ENCODE measurements at regions not wholly inside any gene's neighbourhood (a gene's known extent, or its start where the extent isn't known, plus 50 kb on each side); places are given as distances from the start of the nearest gene placed in this dataset.
"Not testable (repeated sequence)": the region's sequence is repeated elsewhere in the genome, so short reads cannot be mapped to it uniquely, and the experiment has no call there.

DNA sequence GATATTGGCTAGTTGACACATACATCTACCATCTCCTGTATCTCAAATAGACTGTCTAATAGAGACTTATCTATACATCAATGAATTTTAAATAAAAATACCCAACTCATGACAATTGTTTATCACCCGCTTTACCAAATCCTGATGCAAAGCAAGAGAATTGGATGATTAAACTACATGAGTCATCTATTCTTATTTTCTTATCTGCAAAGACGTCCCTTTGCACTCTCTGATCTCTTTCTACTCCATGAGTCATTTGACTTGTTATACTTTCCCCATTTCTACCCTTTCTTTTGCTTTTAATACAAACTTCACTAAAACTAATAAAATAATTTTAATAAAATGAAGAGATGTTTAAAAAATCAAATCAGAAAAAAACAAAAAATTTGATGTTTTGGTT, 261.7 kb upstream of the MAP2 start:
- no peak for DNase-seq (ENCODE audit: low read depth)

DNA sequence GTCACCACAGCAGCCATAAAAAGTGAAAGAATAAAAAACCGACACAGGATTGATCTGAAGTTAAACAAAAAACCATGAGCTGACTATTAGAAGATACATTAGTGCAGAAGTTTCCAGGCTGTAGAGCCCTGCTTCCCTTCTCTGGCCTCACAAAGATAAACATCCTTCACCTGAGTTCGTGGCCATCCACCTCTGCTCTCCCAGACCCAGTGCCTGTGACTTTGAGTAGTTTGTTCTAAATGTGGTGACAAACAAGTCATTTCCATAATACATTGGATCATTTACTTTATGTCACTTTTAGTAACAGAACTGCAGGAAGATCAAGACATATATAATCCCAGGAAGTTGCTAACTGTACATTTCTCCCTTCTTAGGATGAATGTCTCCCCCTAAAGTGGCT, 241.9 kb upstream of the MAP2 start:
- DNase-seq (ENCODE audit: low read depth): no peak

DNA sequence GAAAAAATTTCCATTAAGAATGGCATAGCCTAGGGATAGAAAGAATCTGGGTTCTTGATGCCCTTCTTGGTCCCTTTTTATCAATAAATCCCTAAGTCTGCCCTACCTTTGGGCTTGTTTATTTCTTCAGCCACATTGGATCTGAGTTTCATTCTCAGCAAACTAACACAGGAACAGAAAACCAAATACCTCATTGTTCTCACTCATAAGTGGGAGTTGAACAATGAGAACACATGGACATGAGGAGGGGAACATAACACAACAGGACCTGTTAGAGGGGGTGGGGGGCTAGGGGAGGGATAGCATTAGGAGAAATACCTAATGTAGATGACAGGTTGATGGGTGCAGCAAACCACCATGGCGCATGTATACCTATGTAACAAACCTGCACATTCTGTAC, 237.0 kb upstream of the MAP2 start:
- DNase-seq (ENCODE audit: low read depth): not testable (repeated sequence)

DNA sequence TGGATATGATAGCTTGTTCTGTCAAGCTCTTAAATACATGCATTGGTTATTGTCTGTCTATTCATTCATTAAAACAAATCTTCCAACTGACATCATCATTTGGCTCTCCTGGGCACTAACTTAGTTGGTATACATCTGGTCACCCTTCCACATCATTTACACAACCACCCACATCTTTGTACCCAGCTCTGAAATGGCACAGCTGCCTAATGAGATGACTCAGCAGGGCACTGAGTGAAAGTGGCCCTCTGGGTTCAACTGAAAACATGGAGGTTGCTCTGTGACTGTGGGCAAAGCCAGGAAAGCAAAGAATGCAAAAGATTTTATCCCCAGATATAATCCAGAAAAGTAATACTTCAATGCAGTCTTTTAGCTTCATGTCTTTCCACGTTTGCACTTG, 234.0 kb upstream of the MAP2 start:
- no peak for DNase-seq (ENCODE audit: low read depth)

DNA sequence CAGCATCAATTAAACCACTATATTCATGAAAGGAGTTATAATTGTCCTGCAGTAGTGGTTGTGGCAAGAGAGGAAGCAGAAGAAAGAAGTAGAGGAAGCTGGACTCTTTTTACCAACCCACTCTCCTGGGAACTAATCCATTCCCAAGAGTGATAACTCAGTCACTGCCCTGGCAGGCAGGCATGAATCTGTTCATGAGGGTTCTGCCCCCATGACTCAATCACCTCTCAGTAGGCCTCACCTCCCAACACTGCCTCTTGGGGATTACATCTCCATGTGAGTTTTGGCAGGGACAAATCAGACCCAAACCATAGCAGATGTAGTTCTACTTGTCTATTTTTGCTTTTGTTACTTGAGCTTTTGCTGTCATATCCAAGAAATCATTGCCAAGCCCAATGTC, 232.7 kb upstream of the MAP2 start:
- no peak for DNase-seq (ENCODE audit: low read depth)

DNA sequence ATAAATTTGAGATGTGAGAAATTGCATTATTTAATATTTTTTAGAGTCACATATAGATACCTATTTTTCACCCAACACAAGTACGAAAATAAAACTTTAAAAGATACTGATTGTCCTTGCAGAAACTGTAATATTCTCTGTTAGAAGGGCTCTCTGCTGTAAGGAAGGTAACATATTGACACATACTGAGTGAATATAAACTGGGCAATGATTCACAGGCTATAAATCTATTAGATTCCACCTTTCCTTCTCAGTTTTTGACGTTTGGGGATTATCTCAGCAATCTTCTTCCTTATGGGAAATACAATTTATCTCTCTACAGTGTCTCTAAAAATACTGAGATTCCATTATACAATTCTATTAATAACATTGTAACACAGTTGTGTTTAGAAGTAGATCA, 229.1 kb upstream of the MAP2 start:
- no peak for DNase-seq (ENCODE audit: low read depth)

DNA sequence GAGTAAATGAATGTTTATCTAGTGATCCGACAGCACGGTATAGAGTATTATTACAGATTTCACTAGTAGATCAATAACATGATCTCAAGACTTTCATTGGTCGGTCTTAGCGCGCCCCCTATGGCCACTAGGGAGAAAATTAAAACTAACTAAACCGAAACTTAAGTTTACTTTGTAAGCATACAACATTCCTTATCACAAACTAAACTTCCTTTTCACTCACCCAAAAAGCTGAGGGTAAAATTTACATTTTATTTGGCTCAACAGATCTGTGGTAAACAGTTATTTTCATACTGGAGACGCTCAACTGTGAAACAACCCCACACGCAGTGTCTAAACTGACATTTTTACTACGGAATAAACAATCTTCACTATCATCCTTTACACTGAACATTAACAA, 215.6 kb upstream of the MAP2 start:
- peak; percentile 21 for DNase-seq (ENCODE audit: low read depth)

DNA sequence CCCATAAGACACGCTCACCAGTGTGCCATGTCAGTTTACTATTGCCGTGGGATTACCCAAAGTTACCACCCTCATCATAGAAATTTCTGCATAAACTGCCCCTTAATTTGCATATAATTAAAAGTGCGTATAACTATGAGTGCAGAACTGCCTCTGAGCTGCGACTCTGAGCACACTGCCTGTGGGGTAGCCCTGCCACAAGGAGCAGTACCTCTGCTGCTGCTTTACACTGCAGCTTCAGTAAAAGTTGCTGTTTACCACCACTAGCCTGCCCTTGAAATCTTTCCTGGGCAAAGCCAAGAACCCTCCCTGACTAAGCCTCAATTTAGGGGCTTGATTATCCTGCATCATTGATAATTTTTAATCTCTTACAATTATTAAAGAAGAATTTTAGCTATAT, 213.9 kb upstream of the MAP2 start:
- DNase-seq (ENCODE audit: low read depth): no peak

DNA sequence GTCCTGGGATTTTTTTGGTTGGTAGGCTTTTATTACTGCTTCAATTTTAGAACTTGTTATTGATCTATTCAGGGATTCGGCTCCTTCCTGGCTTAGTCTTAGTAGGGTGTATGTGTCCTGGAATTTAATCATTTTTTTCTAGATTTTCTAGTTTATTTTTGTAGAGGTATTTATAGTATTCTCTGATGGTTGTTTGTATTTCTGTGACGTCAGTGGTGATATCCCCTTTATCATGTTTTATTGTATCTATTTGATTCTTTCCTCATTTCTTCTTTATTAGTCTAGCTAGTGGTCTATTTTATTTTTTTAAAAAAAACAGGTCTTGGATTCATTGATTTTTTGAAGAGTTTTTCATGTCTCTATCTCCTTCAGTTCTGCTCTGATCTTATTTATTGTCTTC, 193.3 kb upstream of the MAP2 start:
- DNase-seq (ENCODE audit: low read depth): no peak

DNA sequence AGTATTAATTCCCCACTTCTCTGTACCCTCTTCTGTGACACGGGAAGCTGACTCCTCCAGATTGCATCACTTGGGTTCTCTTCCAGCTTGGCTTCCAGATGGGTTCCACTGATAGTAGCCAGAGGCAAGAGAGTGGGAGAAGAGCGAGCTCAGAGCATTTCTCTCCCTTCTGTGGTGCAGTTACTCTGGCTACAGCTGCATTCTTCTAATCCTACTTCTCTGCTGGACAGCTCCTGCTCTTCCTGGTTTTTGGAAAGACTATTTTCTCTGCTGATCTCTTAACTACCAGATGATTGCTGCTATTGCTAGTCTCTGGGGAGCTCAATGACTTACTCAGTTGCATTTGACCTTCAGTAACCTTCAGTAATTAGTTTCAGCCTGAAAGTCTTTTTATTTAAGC, 187.5 kb upstream of the MAP2 start:
- no peak for DNase-seq (ENCODE audit: low read depth)

DNA sequence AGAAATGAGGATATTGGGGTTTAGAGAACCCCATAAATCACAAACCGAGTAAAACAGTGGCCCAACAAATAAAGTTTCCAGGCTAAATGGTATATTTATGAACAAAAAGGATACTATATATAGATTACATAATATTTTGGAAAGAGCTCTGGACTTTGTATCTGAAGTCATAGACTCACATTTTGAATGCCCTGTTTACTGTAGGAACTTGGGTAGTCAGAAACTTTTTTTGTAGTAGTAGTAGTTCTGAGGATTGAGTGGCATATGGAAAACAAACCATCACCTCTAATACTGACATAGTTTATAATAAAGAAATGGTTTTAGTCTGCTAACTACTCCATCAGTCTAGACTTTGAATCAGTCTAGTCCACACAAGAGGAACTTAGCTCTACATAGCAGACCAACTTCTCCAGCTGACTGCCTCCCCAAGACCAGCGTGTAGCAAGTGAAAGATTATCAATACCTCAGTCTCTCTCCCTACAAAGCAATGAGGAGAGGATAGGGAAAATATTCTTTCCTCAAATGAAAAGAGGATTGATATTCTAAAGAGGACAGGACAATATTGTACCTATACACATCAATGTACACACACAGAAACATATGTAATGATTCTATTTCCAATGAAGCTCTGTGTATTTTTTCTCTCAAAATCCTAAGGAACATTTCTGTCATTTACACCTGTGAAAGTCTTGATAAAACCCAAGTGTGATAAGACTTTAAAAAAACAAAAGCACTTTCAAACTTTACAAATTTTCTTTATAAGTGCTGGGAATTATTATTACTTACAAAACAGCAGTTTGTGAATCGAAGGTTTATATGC, 184.9 kb upstream of the MAP2 start:
- no peak for DNase-seq (ENCODE audit: low read depth)

DNA sequence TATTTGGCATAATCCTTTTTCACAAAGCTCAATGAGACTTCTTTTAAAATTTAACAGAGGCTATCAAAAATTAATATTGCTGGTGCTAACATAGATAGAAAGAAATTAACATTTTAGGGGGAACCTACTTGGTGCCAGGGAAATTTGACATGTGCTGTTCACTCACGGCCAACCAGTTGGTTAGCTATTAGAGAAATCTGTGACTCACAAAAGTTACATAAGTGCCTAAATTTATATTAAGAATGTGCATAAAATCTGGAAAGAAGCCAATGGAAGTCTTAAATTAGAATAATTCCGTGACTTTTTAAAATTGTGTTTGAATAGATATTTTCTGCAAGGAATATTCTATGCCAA, 184.3 kb upstream of the MAP2 start:
- DNase-seq (ENCODE audit: low read depth): no peak

DNA sequence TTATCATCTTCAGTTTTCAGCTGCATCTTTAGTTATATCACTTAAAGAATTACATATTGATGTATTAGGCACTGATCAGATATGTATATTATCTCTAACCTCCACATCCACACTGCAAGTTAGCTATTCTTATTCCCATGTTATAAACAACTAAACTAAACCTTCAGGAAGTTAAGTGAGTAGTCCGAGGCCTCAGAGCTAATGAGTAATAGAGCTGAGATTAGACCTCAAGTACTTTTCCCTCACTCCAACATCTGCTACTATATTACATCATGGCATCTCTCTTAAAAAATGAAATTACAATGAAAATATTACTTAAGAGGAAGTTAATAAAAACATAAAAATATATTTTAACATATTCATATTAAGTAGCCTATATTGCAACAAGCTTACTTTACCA, 183.6 kb upstream of the MAP2 start:
- DNase-seq (ENCODE audit: low read depth): no peak

DNA sequence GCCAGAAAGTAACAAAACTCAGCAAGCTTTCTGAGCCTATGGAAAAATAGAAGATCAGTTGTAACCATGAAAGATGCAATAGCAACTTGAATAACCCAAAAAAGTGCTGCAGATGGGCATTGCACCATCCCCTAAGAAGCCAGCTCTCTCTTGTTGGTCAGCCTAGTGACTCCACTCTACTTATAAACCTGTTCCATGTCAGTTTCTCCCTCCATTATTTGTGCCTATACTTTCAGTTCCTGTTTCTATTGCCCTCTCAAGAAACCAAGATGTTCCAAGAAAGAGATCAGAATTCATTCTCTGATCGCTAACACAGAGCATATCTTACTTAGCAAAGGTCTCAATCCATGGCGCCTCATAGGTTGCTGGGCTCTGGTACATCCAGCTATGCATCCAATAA, 170.3 kb upstream of the MAP2 start:
- no peak for DNase-seq (ENCODE audit: low read depth)

DNA sequence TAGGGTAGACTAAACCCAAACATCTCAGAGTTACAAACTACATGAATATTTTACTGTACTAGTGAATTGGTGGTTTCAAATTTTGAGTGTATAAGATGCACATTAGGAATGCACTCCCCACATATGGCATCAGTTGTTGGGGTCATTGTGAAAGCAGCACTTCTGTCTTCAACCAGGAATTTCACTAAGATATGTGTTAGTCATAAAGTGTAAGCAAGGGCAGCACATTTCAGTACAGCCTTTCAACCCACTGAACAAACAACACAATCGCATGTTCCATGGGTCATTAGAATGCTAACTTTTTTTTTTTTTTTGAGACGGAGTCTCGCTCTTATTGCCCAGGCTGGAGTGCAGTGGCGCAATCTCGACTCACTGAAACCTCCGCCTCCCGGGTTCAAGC, 164.1 kb upstream of the MAP2 start:
- DNase-seq (ENCODE audit: low read depth): no peak

DNA sequence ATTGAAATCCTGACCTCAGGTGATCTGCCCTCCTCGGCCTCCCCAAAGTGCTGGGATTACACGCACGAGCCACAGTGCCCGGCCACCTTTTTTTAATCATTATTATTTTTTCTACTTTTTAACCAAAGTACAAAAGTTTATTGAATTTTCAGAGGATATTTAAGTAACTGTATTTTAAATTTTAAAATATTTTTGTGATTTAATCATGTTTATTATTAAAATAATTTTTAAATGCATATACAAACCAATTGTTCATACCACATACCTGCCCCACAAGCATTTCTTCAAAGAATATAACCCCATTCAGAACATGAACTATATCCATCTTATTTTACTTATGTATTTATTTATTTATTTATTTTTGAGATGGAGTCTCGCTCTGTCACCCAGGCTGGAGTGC, 163.6 kb upstream of the MAP2 start:
- DNase-seq (ENCODE audit: low read depth): no peak

DNA sequence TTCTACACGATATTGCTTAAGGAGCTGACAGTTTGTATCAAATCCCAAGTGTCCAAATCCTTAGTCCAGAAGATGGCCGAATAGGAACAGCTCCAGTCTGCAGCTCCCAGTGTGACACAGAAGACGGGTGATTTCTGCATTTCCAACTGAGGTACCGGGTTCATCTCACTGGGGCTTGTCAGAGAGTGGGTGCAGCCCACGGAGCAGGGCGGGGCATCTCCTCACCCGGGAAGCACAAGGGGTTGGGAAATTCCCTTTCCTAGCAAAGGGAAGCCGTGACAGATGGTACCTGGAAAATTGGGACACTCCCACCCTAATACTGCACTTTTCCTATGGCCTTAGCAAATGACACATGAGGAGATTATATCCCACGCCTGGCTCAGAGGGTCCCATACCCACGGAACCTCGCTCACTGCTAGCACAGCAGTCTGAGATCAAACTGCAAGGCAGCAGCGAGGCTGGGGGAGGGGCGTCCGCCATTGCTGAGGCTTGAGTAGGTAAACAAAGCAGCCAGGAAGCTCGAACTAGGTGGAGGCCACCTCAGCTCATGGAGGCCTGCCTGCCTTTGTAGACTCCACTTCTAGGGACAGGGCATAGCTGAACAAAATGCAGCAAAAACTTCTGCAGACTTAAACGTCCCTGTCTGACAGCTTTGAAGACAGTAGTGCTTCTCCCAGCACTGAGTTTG, 162.3 kb upstream of the MAP2 start:
- DNase-seq (ENCODE audit: low read depth): not testable (repeated sequence)

DNA sequence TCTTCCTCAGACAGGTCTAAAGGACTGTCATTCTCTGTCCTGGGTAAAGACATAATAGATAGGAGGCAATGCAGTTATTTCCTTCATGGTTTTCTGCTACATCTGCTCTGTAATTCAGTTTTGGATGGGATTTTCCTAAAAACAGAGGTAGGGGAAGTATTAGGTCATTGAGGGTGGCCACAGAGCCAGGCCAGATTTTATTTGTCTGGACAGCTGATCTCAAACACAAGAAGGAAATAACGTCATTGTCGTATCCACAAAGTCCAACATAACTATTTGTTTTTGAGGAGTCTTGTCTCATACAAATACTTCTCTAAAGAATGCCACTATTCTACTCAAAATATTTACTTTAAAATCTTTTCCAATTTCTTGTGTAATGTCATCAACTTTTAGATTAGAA, 154.8 kb upstream of the MAP2 start:
- no peak for DNase-seq (ENCODE audit: low read depth)

DNA sequence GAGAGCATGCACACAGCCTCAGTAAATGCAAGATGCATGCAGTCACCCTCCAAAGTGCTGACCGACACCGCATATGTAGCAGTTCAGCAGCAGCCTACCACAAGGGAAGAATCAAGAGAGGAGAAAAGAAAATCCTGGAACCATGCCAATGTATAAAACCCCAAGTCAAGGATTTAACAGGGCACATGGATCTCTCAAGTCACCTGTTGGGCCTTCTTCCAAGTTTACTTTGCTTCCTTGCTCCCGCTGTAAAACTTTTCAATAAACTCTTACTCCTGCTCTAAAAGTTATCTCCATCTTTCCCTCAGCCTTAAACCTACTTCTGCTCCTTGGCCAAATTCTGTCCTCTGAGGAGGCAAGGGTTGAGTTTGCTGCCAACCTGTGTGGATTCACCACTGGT, 147.8 kb upstream of the MAP2 start:
- DNase-seq (ENCODE audit: low read depth): no peak

DNA sequence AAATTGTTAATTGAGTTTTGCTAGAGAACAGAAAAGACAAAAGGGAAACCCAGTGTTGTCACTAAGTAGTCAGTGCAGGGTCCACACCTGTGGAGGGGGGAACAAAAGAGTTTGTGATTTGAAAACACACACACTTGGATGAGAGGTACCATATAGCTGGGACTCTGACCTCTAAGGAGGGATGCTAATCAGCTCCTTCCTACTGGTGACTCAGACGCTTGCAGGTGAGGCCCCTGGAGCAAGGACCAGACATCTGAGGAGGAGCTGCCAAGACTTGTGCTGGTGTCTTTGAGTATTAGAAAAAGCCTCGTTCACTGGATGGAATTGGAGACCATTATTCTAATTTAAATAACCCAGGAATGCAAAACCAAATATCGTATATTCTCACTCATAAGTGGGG, 146.4 kb upstream of the MAP2 start:
- DNase-seq (ENCODE audit: low read depth): no peak

DNA sequence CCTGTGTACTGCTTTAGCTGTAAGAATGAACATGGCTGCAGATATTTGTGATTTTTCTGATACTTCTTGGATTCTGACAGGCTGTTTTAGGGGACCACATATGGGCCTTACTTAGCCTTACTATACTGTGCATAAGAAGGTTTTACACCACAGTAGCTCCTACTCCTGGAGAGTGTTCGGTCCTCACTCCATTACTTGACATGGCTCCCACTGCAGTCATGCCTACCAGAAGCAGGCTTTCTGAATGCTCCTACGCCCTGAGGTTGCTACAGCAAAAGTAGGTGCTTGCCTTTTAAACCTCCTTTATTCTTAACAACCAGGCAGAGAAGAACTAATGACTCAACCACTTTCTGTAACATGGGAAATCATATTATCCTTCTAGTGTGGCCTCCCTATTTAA, 125.2 kb upstream of the MAP2 start:
- DNase-seq (ENCODE audit: low read depth): no peak

DNA sequence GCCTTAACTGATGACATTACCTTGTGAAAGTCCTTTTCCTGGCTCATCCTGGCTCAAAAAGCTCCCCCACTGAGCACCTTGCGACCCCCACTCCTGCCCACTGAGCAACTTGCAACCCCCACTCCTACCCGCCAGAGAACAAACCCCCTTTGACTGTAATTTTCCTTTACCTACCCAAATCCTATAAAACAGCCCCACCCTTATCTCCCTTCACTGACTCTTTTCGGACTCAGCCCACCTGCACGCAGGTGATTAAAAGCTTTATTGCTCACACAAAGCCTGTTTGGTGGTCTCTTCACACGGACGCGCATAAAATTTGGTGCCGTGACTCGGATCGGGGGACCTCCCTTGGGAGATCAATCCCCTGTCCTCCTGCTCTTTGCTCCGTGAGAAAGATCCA, 124.4 kb upstream of the MAP2 start:
- not testable (repeated sequence) for DNase-seq (ENCODE audit: low read depth)

DNA sequence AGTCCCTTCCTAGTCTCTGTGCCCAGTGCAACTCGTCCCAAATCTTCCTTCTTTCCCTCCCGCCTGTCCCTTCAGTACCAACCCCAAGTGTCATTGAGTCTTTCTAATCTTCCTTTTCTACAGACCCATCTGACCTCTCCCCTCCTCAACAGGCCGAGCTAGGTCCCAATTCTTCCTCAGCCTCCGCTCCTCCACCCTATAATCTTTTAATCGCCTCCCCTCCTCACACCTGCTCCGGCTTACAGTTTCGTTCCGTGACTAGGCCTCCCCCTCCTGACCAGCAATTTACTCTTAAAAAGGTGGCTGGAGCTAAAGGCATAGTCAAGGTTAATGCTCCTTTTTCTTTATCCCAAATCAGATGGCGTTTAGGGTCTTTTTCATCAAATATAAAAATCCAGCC, 123.1 kb upstream of the MAP2 start:
- DNase-seq (ENCODE audit: low read depth): not testable (repeated sequence)

DNA sequence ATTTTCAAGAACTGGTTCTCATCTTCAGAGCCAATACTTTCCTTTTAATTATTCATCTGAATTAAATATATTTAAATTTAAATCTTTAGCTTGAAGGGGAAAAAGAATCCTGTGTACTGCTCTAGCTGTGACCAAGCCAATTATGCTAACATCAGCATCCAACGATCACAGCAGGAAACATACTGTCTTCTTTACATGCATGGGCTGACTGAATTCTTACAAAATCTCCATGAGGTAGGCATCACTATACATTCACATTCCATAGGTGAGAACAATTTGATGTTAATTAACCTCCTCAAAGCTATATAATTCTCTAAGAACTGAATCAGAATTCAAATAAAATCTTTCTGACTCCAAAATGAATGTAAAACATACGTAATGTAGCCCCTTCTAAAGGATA, 118.8 kb upstream of the MAP2 start:
- DNase-seq (ENCODE audit: low read depth): no peak

All from RPMI7951 (cell line).